ENCODE measurements at regions not wholly inside any gene's neighbourhood (a gene's known extent, or its start where the extent isn't known, plus 50 kb on each side); places are given as distances from the start of the nearest gene placed in this dataset.
"Not testable (repeated sequence)": the region's sequence is repeated elsewhere in the genome, so short reads cannot be mapped to it uniquely, and the experiment has no call there.

- no peak for TF ChIP-seq CTCF (IDR thresholded peaks at IDR 0.05; ENCODE audit: low read depth, low read length, missing control alignments)
- DNase-seq (ENCODE audit: low read depth), result no peak
- H3K4me3 ChIP-seq (ENCODE audit: low read depth, low read length), result no peak overlapping the region
- in situ Hi-C loops (cut with HindIII; ENCODE audit: low sequenced_read_pairs), result no loop called here
Observed at GRCh38 chr9:7560669-7561305, 238.8 kb downstream of the DMAC1 start.

GRCh38 chr9:7554699-7555098 is 244.9 kb downstream of the DMAC1 start:
- in situ Hi-C loops (cut with HindIII; ENCODE audit: low sequenced_read_pairs), result no loop called here
- no peak for TF ChIP-seq CTCF (IDR thresholded peaks at IDR 0.05; ENCODE audit: low read depth, low read length, missing control alignments)
- H3K4me3 ChIP-seq (ENCODE audit: low read depth, low read length), result no peak overlapping the region
- no peak for DNase-seq (ENCODE audit: low read depth)

- in situ Hi-C loops (cut with HindIII; ENCODE audit: low sequenced_read_pairs); DNase-seq (ENCODE audit: low read depth): not testable (repeated sequence)
Observed at GRCh38 chr9:7552706-7553105, 246.9 kb downstream of the DMAC1 start.

GRCh38 chr9:7549249-7549648 is 250.3 kb downstream of the DMAC1 start:
- DNase-seq (ENCODE audit: low read depth), result no peak
- in situ Hi-C loops (cut with HindIII; ENCODE audit: low sequenced_read_pairs), result no loop called here
- H3K4me3 ChIP-seq (ENCODE audit: low read depth, low read length), result no peak overlapping the region
- no peak for TF ChIP-seq CTCF (IDR thresholded peaks at IDR 0.05; ENCODE audit: low read depth, low read length, missing control alignments)

More at GRCh38 chr9:7552706-7553105, 246.9 kb downstream of the DMAC1 start:
- not testable (repeated sequence) for H3K4me3 ChIP-seq (ENCODE audit: low read depth, low read length)

GRCh38 chr9:7546261-7546660 is 253.3 kb downstream of the DMAC1 start:
- in situ Hi-C loops (cut with HindIII; ENCODE audit: low sequenced_read_pairs), result no loop called here
- DNase-seq (ENCODE audit: low read depth), result no peak
- TF ChIP-seq CTCF (IDR thresholded peaks at IDR 0.05; ENCODE audit: low read depth, low read length, missing control alignments), result no peak
- H3K4me3 ChIP-seq (ENCODE audit: low read depth, low read length), result no peak overlapping the region

GRCh38 chr9:7545371-7546165 is 254.0 kb downstream of the DMAC1 start:
- no peak for TF ChIP-seq CTCF (IDR thresholded peaks at IDR 0.05; ENCODE audit: low read depth, low read length, missing control alignments)
- no peak overlapping the region for H3K4me3 ChIP-seq (ENCODE audit: low read depth, low read length)
- in situ Hi-C loops (cut with HindIII; ENCODE audit: low sequenced_read_pairs), result no loop called here
- DNase-seq (ENCODE audit: low read depth), result no peak

GRCh38 chr9:7542693-7543092 is 256.9 kb downstream of the DMAC1 start:
- TF ChIP-seq CTCF (IDR thresholded peaks at IDR 0.05; ENCODE audit: low read depth, low read length, missing control alignments), result no peak
- no peak for DNase-seq (ENCODE audit: low read depth)
- in situ Hi-C loops (cut with HindIII; ENCODE audit: low sequenced_read_pairs), result no loop called here
- no peak overlapping the region for H3K4me3 ChIP-seq (ENCODE audit: low read depth, low read length)

All from astrocyte of the cerebellum (primary cell).